ENCODE measurements at regions not wholly inside any gene's neighbourhood (a gene's known extent, or its start where the extent isn't known, plus 50 kb on each side); places are given as distances from the start of the nearest gene placed in this dataset.

DNA sequence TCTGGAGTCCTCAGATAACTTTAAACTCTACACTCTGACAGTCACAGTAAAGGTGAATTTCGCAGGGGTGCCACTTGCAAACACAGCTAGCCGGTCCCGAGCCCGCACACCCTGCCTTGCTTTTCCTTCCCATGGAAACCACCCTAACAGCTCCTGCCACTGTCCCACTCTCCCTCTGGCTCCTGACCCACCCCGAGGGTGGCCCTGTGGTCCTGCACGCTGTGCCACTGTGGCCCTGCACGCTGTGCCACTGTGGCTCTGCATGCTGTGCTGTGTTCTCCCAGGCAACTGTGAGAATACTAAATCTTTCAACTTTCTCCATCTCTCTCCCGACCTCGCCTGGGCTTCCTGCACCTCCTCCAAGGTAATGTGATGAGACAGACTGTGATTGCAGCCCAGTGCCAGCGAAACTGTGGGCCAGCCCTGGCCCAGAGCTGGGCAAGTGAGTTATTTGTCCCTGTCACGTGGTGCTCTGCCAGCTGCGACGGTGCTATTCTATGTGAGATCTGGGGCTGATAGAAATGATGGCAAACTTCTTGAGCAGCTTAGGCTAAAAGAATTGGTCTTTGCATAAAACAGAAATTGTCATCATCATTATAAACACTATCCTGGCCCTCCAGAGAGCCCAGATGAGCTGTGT lies 63.4 kb upstream of the TARBP1 start:
- in situ Hi-C loops (cut with HindIII; ENCODE audit: low pct_unique_long_range_greater_than_20kb, low sequenced_read_pairs): no loop called here
- no peak for DNase-seq (ENCODE audit: low read depth in 1 of 2, low spot score in 1 of 2)
- no peak for TF ChIP-seq JUND (IDR thresholded peaks at IDR 0.05; ENCODE audit: low read depth)

DNA sequence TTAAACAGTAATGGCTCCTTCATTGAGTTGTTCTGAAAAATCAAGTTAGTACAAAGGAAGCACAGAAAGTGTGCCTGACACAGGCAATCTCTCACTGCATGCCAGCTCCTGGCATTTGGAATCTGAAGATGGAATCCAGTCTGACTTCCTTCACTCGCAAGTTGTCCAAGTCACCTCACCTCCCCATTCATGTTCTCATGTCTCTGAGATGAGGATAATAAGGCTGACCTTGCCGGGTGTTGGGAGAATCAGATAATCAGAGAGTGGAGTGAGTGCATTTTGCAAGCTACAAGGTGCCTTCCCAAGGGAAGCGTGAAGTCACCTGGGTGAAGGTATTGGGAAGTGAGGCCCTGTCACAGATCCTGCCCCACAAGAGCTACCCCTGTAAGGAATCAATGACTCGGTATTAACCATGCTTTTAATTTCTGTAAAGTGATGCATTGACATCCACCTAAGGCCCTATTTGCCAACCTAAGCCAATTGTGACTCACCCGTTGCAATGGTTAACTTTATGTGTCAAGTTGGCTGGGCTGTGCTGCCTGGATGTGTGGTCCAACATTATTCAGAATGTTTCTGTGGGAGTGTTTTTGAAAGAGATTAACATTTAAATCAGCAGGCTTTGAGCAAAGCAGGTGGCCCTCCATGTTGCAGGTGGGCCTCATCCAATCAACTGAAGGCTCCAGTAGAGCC lies 62.5 kb upstream of the TARBP1 start:
- in situ Hi-C loops (cut with HindIII; ENCODE audit: low pct_unique_long_range_greater_than_20kb, low sequenced_read_pairs): no loop called here
- DNase-seq (ENCODE audit: low read depth in 1 of 2, low spot score in 1 of 2): no peak

DNA sequence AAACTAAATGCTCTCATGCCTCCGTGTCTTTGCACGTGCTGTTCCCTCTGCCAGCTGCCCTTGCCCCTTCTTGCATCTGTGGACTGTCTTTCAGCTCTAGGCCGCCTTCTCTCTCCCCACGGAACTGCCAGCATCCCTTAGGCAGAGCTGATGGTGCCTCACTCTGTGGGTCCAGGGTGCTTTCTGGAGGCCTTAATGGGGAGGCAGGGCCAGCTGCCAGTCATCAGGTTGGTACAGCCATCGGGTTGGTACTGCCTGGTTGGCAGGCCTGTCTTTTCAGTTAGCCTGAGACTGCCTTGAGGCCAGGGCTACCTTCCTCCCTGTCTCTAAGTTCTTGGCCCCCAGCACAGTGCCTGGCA lies 61.4 kb upstream of the TARBP1 start:
- in situ Hi-C loops (cut with HindIII; ENCODE audit: low pct_unique_long_range_greater_than_20kb, low sequenced_read_pairs): no loop called here
- TF ChIP-seq JUND (IDR thresholded peaks at IDR 0.05; ENCODE audit: low read depth): no peak
- no peak for DNase-seq (ENCODE audit: low read depth in 1 of 2, low spot score in 1 of 2)

More for the DNA sequence above, 62.5 kb upstream of the TARBP1 start:
- TF ChIP-seq JUND (IDR thresholded peaks at IDR 0.05; ENCODE audit: low read depth): no peak

DNA sequence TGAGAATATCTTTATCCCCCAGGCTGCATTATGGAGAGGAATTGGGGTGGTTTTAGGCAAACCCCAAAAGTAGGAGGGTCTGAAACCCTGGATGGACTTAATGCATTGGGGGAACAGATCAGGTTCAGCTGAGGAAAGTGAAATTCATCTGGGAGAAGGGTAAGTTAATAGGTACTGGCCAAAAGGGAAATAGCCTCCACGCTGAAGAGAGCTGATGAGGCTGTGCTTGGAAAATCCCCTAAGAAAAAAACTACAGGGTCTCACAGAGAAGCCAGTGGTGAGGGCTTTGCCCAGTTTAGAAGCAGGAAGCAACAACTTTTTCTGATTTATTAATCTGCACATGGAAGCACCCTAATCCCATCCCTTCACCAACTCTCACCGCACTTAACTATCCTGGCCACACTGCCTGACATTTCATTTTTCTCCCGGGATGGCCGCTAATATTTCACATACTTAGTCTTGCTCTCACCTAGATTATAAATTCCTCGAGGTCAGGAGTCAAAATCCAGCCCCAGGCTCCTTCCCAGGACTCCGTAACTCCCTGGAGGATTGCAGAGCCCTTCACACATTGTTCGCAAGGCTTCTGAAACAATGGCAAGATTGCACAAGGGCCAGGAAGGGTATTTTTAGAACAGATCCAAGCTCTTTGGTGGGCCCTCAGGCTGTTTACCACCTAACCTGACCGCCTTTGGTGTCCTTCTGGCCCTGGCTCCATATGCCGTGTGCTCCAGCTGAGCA lies 60.9 kb upstream of the TARBP1 start:
- in situ Hi-C loops (cut with HindIII; ENCODE audit: low pct_unique_long_range_greater_than_20kb, low sequenced_read_pairs): no loop called here
- TF ChIP-seq JUND (IDR thresholded peaks at IDR 0.05; ENCODE audit: low read depth): no peak
- no peak for DNase-seq (ENCODE audit: low read depth in 1 of 2, low spot score in 1 of 2)

DNA sequence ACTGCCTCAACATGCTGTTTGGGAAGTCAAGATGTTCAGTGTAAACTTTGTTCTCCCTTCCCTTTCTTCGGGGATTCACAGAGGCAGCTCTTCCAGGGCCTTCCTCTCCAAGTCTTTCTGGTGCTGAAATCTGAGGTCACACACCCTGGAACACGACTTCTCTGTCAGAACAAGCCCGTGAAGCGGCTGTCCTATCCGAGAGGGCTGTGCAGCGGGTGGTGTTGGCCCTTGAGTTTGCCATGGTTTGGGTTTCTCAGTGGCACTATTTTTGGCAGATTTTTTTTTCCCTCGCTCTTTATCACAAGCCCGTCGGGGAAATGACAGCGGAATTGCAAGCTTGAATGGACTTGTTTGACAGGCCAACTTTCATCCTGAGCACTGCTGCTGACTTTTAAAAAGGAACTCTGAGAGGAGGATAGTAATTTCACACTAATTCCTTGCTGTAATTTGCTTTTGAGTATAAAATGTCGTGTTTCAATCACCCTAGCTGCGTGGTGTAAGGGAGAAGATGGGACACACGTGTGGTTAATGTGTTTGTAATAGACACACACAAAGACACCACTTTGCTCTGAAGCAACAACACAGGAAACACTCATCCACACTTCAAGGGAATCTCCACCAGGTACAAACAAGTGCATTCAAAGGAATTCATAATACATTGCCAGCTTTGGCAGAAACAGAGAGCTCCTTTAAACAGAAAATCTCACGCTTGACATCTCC lies 60.1 kb upstream of the TARBP1 start:
- DNase-seq (ENCODE audit: low read depth in 1 of 2, low spot score in 1 of 2): no peak
- in situ Hi-C loops (cut with HindIII; ENCODE audit: low pct_unique_long_range_greater_than_20kb, low sequenced_read_pairs): no loop called here
- TF ChIP-seq JUND (IDR thresholded peaks at IDR 0.05; ENCODE audit: low read depth): no peak

DNA sequence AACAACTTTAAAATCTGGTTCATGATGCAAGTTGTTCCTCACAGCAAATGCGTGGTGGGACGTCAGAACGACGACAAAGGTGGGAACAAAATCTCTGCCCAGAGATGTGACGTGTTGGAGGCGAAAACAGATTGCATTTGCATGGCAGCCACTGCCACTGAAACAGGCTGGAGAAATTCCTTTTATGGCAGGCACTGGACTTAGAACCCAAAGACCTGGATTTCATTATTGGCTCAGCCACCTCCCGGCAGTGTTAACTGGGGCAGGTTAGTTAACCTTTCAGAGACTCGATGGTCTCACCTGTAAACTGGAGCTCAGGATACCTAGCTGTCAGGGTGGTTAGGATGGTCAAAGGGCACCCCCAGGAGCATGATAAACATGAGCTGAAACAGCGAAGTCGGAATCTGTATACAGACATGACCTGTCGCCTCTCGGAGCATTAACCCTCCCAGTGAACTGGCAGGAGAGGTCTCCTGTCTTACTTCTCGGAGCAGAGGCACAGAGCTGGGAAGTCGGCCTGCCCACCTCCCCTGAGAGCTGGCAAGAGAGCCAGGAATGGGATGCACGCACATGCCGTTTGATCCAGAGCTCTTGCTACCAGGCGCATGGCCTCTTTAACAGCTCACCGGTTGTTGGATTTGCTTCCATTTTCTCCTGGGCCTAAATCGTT lies 59.2 kb upstream of the TARBP1 start:
- no peak for DNase-seq (ENCODE audit: low read depth in 1 of 2, low spot score in 1 of 2)
- TF ChIP-seq JUND (IDR thresholded peaks at IDR 0.05; ENCODE audit: low read depth): no peak
- in situ Hi-C loops (cut with HindIII; ENCODE audit: low pct_unique_long_range_greater_than_20kb, low sequenced_read_pairs): no loop called here

DNA sequence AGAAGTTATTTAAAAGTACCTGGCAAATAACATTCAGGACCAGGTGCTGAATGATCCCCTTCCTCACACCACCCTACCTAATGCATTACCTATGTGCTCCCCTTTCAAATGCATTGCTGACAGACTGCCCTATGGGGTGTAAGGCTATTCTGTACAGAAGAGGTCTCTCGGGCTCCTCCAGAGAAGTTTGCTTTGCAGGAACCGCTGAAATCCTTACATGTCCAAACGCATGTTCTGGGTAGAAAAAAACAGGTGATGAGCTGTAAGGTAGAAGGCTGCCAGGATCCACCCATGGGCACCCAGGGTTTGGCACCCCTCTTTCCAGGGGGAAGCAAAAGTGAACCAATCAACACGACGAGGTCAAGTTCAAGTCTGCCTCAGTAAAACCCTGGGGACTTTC lies 58.3 kb upstream of the TARBP1 start:
- in situ Hi-C loops (cut with HindIII; ENCODE audit: low pct_unique_long_range_greater_than_20kb, low sequenced_read_pairs): no loop called here
- TF ChIP-seq JUND (IDR thresholded peaks at IDR 0.05; ENCODE audit: low read depth): no peak

DNA sequence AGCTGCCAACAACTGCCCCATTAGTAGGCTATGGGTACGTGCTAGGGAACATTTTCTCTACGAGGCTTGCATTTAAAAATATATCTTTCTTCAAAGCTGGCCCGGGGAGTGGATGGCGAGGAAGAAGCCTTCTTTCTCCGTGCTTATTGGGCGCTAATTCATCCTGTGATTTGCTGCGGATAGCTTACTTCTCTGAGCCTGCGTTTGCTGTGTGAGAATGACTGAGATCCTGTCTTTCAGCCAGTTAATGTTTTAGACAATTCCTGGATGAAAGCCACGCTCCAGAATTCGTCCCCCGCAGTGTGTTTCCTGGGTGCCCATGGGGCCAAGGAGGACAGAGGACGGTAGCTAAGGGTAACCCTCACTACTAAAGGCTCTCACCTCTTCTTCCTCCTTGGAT lies 57.8 kb upstream of the TARBP1 start:
- no peak for DNase-seq (ENCODE audit: low read depth in 1 of 2, low spot score in 1 of 2)
- in situ Hi-C loops (cut with HindIII; ENCODE audit: low pct_unique_long_range_greater_than_20kb, low sequenced_read_pairs): no loop called here
- TF ChIP-seq JUND (IDR thresholded peaks at IDR 0.05; ENCODE audit: low read depth): no peak

More for the DNA sequence above, 58.3 kb upstream of the TARBP1 start:
- no peak for DNase-seq (ENCODE audit: low read depth in 1 of 2, low spot score in 1 of 2)

DNA sequence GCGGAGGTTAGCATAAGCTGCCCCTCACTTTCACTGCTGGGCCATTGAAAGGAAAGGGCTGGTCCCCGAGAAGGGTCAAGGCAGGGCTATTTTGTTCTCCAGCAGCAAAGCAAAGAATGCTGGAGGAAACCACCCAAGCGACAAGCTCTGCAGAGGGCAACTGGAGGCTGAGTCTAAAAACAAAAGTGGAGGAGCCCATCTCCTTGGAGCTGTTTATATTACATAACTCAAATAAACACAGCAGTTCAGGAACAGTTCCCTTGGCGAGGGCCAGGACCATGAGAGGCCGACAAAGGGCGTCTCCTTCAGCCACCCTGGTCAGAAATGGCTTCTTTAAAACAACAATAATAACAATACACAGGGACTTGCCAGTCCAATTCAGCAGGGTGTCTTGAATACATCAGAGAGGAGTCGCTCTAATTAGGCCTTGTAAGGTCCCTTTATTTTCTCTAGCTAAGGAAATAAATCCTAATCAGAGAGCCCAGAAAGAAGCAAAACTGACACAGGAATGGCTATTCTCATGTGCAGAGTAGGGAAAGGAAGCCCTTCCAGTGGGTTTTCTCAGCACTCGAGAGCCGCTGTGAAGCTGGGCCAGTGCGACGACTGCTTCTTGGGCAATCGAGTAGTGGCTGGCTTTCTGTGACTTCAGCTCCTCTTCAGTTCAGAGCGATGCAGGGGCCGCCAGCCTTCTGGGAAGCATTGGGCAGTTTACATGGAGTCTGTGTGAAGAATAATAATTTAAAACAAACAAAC lies 57.0 kb upstream of the TARBP1 start:
- in situ Hi-C loops (cut with HindIII; ENCODE audit: low pct_unique_long_range_greater_than_20kb, low sequenced_read_pairs): no loop called here
- TF ChIP-seq JUND (IDR thresholded peaks at IDR 0.05; ENCODE audit: low read depth): no peak
- DNase-seq (ENCODE audit: low read depth in 1 of 2, low spot score in 1 of 2): peak in 1 of 2 experiments; percentile 56

DNA sequence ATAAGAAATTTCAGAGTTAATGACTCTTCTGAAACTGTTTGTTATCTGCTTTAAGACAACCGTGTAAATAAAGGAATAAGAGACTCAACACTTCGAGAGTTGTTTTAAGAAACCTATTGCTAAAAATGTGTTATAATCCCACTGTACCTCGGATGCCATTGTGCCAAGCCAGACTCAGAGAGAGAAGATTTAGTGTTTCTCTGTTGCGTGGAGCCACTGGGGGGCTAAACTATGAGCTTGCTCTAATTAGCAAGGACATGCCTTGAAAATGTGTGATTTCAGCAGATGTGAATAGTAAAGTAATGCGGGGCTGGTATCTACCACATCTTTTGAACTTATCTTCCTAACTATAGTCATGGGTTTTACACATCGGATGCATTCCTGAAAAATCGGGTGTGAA lies 56.2 kb upstream of the TARBP1 start:
- in situ Hi-C loops (cut with HindIII; ENCODE audit: low pct_unique_long_range_greater_than_20kb, low sequenced_read_pairs): no loop called here
- TF ChIP-seq JUND (IDR thresholded peaks at IDR 0.05; ENCODE audit: low read depth): no peak
- no peak for DNase-seq (ENCODE audit: low read depth in 1 of 2, low spot score in 1 of 2)

DNA sequence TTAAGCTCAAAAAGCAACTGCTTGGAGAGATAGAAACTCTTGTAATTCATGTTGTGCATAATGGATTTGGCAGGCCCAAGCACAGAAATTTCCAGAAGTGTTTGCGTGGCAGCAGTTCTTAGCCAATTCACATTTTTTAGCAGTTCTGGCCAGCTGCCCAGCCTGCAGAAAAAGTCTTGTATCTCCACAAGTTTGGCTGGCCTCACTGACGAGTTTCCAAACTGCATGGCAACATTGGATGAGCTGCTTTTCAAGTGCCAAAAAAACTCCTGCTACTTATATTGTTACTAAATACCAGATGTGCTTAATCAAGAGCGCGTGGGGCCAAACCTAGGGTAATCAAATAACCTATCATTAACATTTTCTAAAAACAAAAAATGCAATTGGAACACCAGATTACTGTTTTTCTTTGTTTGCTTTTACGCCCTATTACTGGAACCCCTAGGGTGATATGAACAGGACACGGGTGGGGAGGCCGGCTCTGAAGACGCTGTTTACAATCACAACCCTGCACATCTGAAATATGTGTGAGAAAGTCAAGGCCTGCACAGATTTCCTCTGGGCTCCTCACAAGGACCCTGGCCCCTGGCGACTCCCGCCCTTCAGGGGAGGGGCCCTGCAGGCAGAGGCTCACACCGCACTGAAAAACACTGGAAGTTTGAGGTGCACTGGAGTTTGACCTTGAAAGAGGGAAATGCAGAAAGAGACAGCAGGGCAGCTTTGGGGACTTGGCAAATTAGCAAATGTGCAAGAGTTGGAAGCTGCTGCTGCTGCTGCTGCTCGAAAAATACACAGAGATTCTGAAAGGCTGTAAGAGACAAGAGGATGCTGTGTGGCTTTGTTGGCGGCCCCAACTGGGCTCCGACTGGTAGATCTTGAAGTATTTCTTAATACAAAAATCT lies 55.2 kb upstream of the TARBP1 start:
- in situ Hi-C loops (cut with HindIII; ENCODE audit: low pct_unique_long_range_greater_than_20kb, low sequenced_read_pairs): no loop called here
- TF ChIP-seq JUND (IDR thresholded peaks at IDR 0.05; ENCODE audit: low read depth): no peak
- peak in 1 of 2 experiments; percentile 45 for DNase-seq (ENCODE audit: low read depth in 1 of 2, low spot score in 1 of 2)
